ENCODE measurements at regions not wholly inside any gene's neighbourhood (a gene's known extent, or its start where the extent isn't known, plus 50 kb on each side); places are given as distances from the start of the nearest gene placed in this dataset.
"Not testable (repeated sequence)": the region's sequence is repeated elsewhere in the genome, so short reads cannot be mapped to it uniquely, and the experiment has no call there.

- H3K9ac ChIP-seq (ENCODE audit: low read depth, low read length, poor library complexity, severe bottlenecking): no peak overlapping the region
- H3K9me2 ChIP-seq (replicated peaks; ENCODE audit: low read depth, low read length): no peaks in the 10 kb centered on the region
- H3K4me3 ChIP-seq (ENCODE audit: low read length, poor library complexity, severe bottlenecking): no peak overlapping the region
- H3K27me3 ChIP-seq (ENCODE audit: insufficient read depth, low read length, poor library complexity, severe bottlenecking): no peaks in the 10 kb centered on the region
- H3K4me1 ChIP-seq (ENCODE audit: insufficient read depth, low read length, poor library complexity, severe bottlenecking): peaks cover 2% of the 10 kb centered on the region
- no peaks in the 10 kb centered on the region for H3K9me3 ChIP-seq (ENCODE audit: insufficient read depth, low read depth, low read length)
- H3K79me2 ChIP-seq (ENCODE audit: insufficient read depth, low read length): no peaks in the 10 kb centered on the region
- H3F3A ChIP-seq (ENCODE audit: low read depth): no peaks in the 10 kb centered on the region
- no peaks in the 10 kb centered on the region for H3K36me3 ChIP-seq (ENCODE audit: insufficient read depth, low read length)
- TF ChIP-seq CTCF (conservative IDR thresholded peaks at IDR 0.05; ENCODE audit: low read length): no peak
- no peak for TF ChIP-seq EZH2phosphoT487 (IDR thresholded peaks at IDR 0.05; ENCODE audit: borderline replicate concordance)
- H4K20me1 ChIP-seq (ENCODE audit: insufficient read depth, low read length, poor library complexity, severe bottlenecking): no peaks in the 10 kb centered on the region
- no peak overlapping the region for H2AFZ ChIP-seq (ENCODE audit: low read length)
- no peak overlapping the region for H3K4me2 ChIP-seq (ENCODE audit: low read depth, low read length, poor library complexity, severe bottlenecking)
These were observed 259.9 kb upstream of the RGMA start for GRCh38 chr15:93348711-93349545.

GRCh38 chr15:93347986-93348385 lies 259.0 kb upstream of the RGMA start:
- no peak overlapping the region for H3K4me2 ChIP-seq (ENCODE audit: low read depth, low read length, poor library complexity, severe bottlenecking)
- no peaks in the 10 kb centered on the region for H3K27me3 ChIP-seq (ENCODE audit: insufficient read depth, low read length, poor library complexity, severe bottlenecking)
- no peak overlapping the region for H3K4me3 ChIP-seq (ENCODE audit: low read length, poor library complexity, severe bottlenecking)
- no peaks in the 10 kb centered on the region for H3K36me3 ChIP-seq (ENCODE audit: insufficient read depth, low read length)
- peaks cover 2% of the 10 kb centered on the region for H3K4me1 ChIP-seq (ENCODE audit: insufficient read depth, low read length, poor library complexity, severe bottlenecking)
- H3K9me2 ChIP-seq (replicated peaks; ENCODE audit: low read depth, low read length): no peaks in the 10 kb centered on the region
- H3K79me2 ChIP-seq (ENCODE audit: insufficient read depth, low read length): no peaks in the 10 kb centered on the region
- no peaks in the 10 kb centered on the region for H3F3A ChIP-seq (ENCODE audit: low read depth)
- TF ChIP-seq CTCF (conservative IDR thresholded peaks at IDR 0.05; ENCODE audit: low read length): no peak
- no peak for TF ChIP-seq EZH2phosphoT487 (IDR thresholded peaks at IDR 0.05; ENCODE audit: borderline replicate concordance)
- no peak overlapping the region for H2AFZ ChIP-seq (ENCODE audit: low read length)
- no peak overlapping the region for H3K9ac ChIP-seq (ENCODE audit: low read depth, low read length, poor library complexity, severe bottlenecking)
- no peaks in the 10 kb centered on the region for H4K20me1 ChIP-seq (ENCODE audit: insufficient read depth, low read length, poor library complexity, severe bottlenecking)
- no peaks in the 10 kb centered on the region for H3K9me3 ChIP-seq (ENCODE audit: insufficient read depth, low read depth, low read length)

- Histone ChIP-seq H3K36me3 (ENCODE audit: insufficient read depth, low read length) (no peaks in the 10 kb centered on the region), H2AFZ (ENCODE audit: low read length) (no peak overlapping the region), H3K9ac (ENCODE audit: low read depth, low read length, poor library complexity, severe bottlenecking) (no peak overlapping the region), H4K20me1 (ENCODE audit: insufficient read depth, low read length, poor library complexity, severe bottlenecking) (no peaks in the 10 kb centered on the region), H3K4me3 (ENCODE audit: low read length, poor library complexity, severe bottlenecking) (peak overlapping the region; percentile 10), H3K4me1 (ENCODE audit: insufficient read depth, low read length, poor library complexity, severe bottlenecking) (peaks cover 9% of the 10 kb centered on the region), H3K4me2 (ENCODE audit: low read depth, low read length, poor library complexity, severe bottlenecking) (peak overlapping the region; percentile 40), H3F3A (ENCODE audit: low read depth) (no peaks in the 10 kb centered on the region), H3K9me2 (replicated peaks; ENCODE audit: low read depth, low read length) (no peaks in the 10 kb centered on the region), H3K79me2 (ENCODE audit: insufficient read depth, low read length) (no peaks in the 10 kb centered on the region), H3K9me3 (ENCODE audit: insufficient read depth, low read depth, low read length) (no peaks in the 10 kb centered on the region), H3K27me3 (ENCODE audit: insufficient read depth, low read length, poor library complexity, severe bottlenecking) (no peaks in the 10 kb centered on the region)
- no peak for TF ChIP-seq EZH2phosphoT487 (IDR thresholded peaks at IDR 0.05; ENCODE audit: borderline replicate concordance)
- no peak for TF ChIP-seq CTCF (conservative IDR thresholded peaks at IDR 0.05; ENCODE audit: low read length)
These were observed 257.0 kb upstream of the RGMA start for GRCh38 chr15:93345981-93346380.

GRCh38 chr15:93343402-93343801 lies 254.4 kb upstream of the RGMA start:
- not testable (repeated sequence) for H3K27me3 ChIP-seq (ENCODE audit: insufficient read depth, low read length, poor library complexity, severe bottlenecking); H4K20me1 ChIP-seq (ENCODE audit: insufficient read depth, low read length, poor library complexity, severe bottlenecking); H3K9me2 ChIP-seq (replicated peaks; ENCODE audit: low read depth, low read length); H3K4me3 ChIP-seq (ENCODE audit: low read length, poor library complexity, severe bottlenecking); H3K79me2 ChIP-seq (ENCODE audit: insufficient read depth, low read length); H3K4me1 ChIP-seq (ENCODE audit: insufficient read depth, low read length, poor library complexity, severe bottlenecking); H3F3A ChIP-seq (ENCODE audit: low read depth); H3K9me3 ChIP-seq (ENCODE audit: insufficient read depth, low read depth, low read length); H2AFZ ChIP-seq (ENCODE audit: low read length); H3K36me3 ChIP-seq (ENCODE audit: insufficient read depth, low read length); H3K4me2 ChIP-seq (ENCODE audit: low read depth, low read length, poor library complexity, severe bottlenecking); H3K9ac ChIP-seq (ENCODE audit: low read depth, low read length, poor library complexity, severe bottlenecking)

Measured in Loucy (cell line).